ENCODE measurements at regions not wholly inside any gene's neighbourhood (a gene's known extent, or its start where the extent isn't known, plus 50 kb on each side); places are given as distances from the start of the nearest gene placed in this dataset.

GRCh38 chr12:127149226-127149964 is 1117.6 kb upstream of the TMEM132C start:
- POLR2A ChIA-PET (ENCODE audit: unreplicated experiment) = no interaction called here
- Histone ChIP-seq H3K79me2 (ENCODE audit: low read length) (no peaks in the 10 kb centered on the region), H4K20me1 (ENCODE audit: low read length) (no peaks in the 10 kb centered on the region), H3K27me3 (ENCODE audit: low read length) (no peaks in the 10 kb centered on the region), H3K4me2 (ENCODE audit: low read length) (no peak overlapping the region), H3K4me1 (ENCODE audit: insufficient read depth, low read length) (no peaks in the 10 kb centered on the region), H3F3A (ENCODE audit: low read length, unreplicated experiment) (no peaks in the 10 kb centered on the region), H3K9ac (ENCODE audit: low read length) (no peak overlapping the region), H3K27ac (ENCODE audit: low read length) (no peak overlapping the region), H3K9me3 (ENCODE audit: low read length) (no peaks in the 10 kb centered on the region), H3K36me3 (ENCODE audit: low read depth, low read length) (no peaks in the 10 kb centered on the region), H3K9me2 (replicated peaks; ENCODE audit: low read length) (no peaks in the 10 kb centered on the region), H2AFZ (ENCODE audit: low read length) (no peak overlapping the region), H3K4me3 (ENCODE audit: low read length) (no peak overlapping the region)
- no peak for DNase-seq
- no peak for ATAC-seq
- TF ChIP-seq EZH2 (IDR thresholded peaks at IDR 0.05; ENCODE audit: low read length, unreplicated experiment) = no peak
- TF ChIP-seq EZH2phosphoT487 (IDR thresholded peaks at IDR 0.05; ENCODE audit: borderline replicate concordance, low read length) = no peak
- TF ChIP-seq CTCF (conservative IDR thresholded peaks at IDR 0.05; ENCODE audit: low read depth, low read length) = no peak
- BruUV-seq (replicated peaks) = no TSS peak
- intact Hi-C loops (cut with micrococcal nuclease) = no loop called here
- CTCF ChIA-PET = interaction anchor here (0.7 kb wide), 1 partner anchor 30 kb away, joined by 3 read pairs; no protein-coding TSS in a partner anchor

GRCh38 chr12:127150028-127150427 is 1116.9 kb upstream of the TMEM132C start:
- Histone ChIP-seq H2AFZ (ENCODE audit: low read length) (0 out of 2 replicates have a peak overlapping the region, but pooled peaks have one; percentile 43), H3K9me2 (replicated peaks; ENCODE audit: low read length) (no peaks in the 10 kb centered on the region), H3K27ac (ENCODE audit: low read length) (no peak overlapping the region), H3K4me2 (ENCODE audit: low read length) (no peak overlapping the region), H3K9ac (ENCODE audit: low read length) (no peak overlapping the region), H3K4me3 (ENCODE audit: low read length) (no peak overlapping the region), H3F3A (ENCODE audit: low read length, unreplicated experiment) (no peaks in the 10 kb centered on the region), H3K4me1 (ENCODE audit: insufficient read depth, low read length) (no peaks in the 10 kb centered on the region), H3K36me3 (ENCODE audit: low read depth, low read length) (no peaks in the 10 kb centered on the region), H3K79me2 (ENCODE audit: low read length) (no peaks in the 10 kb centered on the region), H4K20me1 (ENCODE audit: low read length) (no peaks in the 10 kb centered on the region), H3K9me3 (ENCODE audit: low read length) (no peaks in the 10 kb centered on the region), H3K27me3 (ENCODE audit: low read length) (no peaks in the 10 kb centered on the region)
- ChIA-PET CTCF (interaction anchor here (0.6 to 1.4 kb wide), 7 partner anchors 75 to 213 kb away, joined by 3 to 7 read pairs (median 3); no protein-coding TSS in a partner anchor), POLR2A (ENCODE audit: unreplicated experiment) (no interaction called here)
- intact Hi-C loops (cut with micrococcal nuclease) = loop anchor here (1.0 kb wide), 3 partner anchors 42 to 205 kb away; no protein-coding TSS in a partner anchor
- no TSS peak for BruUV-seq (replicated peaks)
- TF ChIP-seq EZH2 (IDR thresholded peaks at IDR 0.05; ENCODE audit: low read length, unreplicated experiment) = no peak
- no peak for TF ChIP-seq CTCF (conservative IDR thresholded peaks at IDR 0.05; ENCODE audit: low read depth, low read length)
- no peak for TF ChIP-seq EZH2phosphoT487 (IDR thresholded peaks at IDR 0.05; ENCODE audit: borderline replicate concordance, low read length)
- ATAC-seq = no peak
- no peak for DNase-seq

- ATAC-seq (peak; percentile 63), DNase-seq (peak; percentile 39)
- POLR2A ChIA-PET (ENCODE audit: unreplicated experiment) = no interaction called here
- H3K9ac ChIP-seq (ENCODE audit: low read length) = no peak overlapping the region
- H4K20me1 ChIP-seq (ENCODE audit: low read length) = no peaks in the 10 kb centered on the region
- intact Hi-C loops (cut with micrococcal nuclease) = loop anchor here (1.0 kb wide), 3 partner anchors 42 to 205 kb away; no protein-coding TSS in a partner anchor
- no peak overlapping the region for H3K27ac ChIP-seq (ENCODE audit: low read length)
- no peaks in the 10 kb centered on the region for H3K36me3 ChIP-seq (ENCODE audit: low read depth, low read length)
- no peaks in the 10 kb centered on the region for H3K4me1 ChIP-seq (ENCODE audit: insufficient read depth, low read length)
- H3K79me2 ChIP-seq (ENCODE audit: low read length) = no peaks in the 10 kb centered on the region
- CTCF ChIA-PET = interaction anchor here (0.6 to 1.4 kb wide), 7 partner anchors 74 to 213 kb away, joined by 3 to 7 read pairs (median 3); no protein-coding TSS in a partner anchor
- no peaks in the 10 kb centered on the region for H3F3A ChIP-seq (ENCODE audit: low read length, unreplicated experiment)
- H3K27me3 ChIP-seq (ENCODE audit: low read length) = no peaks in the 10 kb centered on the region
- H3K9me3 ChIP-seq (ENCODE audit: low read length) = no peaks in the 10 kb centered on the region
- TF ChIP-seq EZH2 (IDR thresholded peaks at IDR 0.05; ENCODE audit: low read length, unreplicated experiment) (no peak), EZH2phosphoT487 (IDR thresholded peaks at IDR 0.05; ENCODE audit: borderline replicate concordance, low read length) (no peak), CTCF (conservative IDR thresholded peaks at IDR 0.05; ENCODE audit: low read depth, low read length) (peak; percentile 38; the same call in 1 of the 2 replicates)
- no peak overlapping the region for H3K4me2 ChIP-seq (ENCODE audit: low read length)
- H3K4me3 ChIP-seq (ENCODE audit: low read length) = no peak overlapping the region
- H3K9me2 ChIP-seq (replicated peaks; ENCODE audit: low read length) = no peaks in the 10 kb centered on the region
- BruUV-seq (replicated peaks) = no TSS peak
- peak overlapping the region; percentile 43; the same call in 1 of the 2 replicates for H2AFZ ChIP-seq (ENCODE audit: low read length)
Observed at GRCh38 chr12:127150479-127150878, 1116.5 kb upstream of the TMEM132C start.

Measured in PC-3 (cell line).